Cardiac muscle cell (in vitro differentiated cells and primary cell): ENCODE measurements at regions not wholly inside any gene's neighbourhood (a gene's known extent, or its start where the extent isn't known, plus 50 kb on each side); places are given as distances from the start of the nearest gene placed in this dataset.

Experiments used
- DNase-seq, 2 donors: peaks; one replicate each; pipeline versions ENCODE4 v3.0.0 to v3.0.0-alpha.2; 2010 to 2017; ENCODE audit warnings: low read depth in 1 of 2, low spot score in 1 of 2
- H3K27ac ChIP-seq: fragments of 200-600 bp; sonication (generic); 2 replicates; pipeline ENCODE4 v1.5.1; 2016
- H3K27me3 ChIP-seq: fragments of 200-600 bp; sonication (generic); 2 replicates; pipeline ENCODE4 v1.6.0; 2016; ENCODE audit warnings: control low read depth
- H3K36me3 ChIP-seq: fragments of 200-600 bp; sonication (generic); 2 replicates; pipeline ENCODE4 v1.5.1; 2016; ENCODE audit warnings: control low read depth
- H3K4me1 ChIP-seq: fragments of 200-600 bp; sonication (generic); 2 replicates; pipeline ENCODE4 v1.8.1; 2017; ENCODE audit warnings: low read depth, mild to moderate bottlenecking, mixed run types
- H3K4me3 ChIP-seq: fragments of 200-600 bp; sonication (generic); 2 replicates; pipeline ENCODE4 v1.5.1; 2016; ENCODE audit warnings: mild to moderate bottlenecking
- H3K9me3 ChIP-seq: fragments of 200-600 bp; sonication (generic); 2 replicates; pipeline ENCODE4 v1.5.1; 2017; ENCODE audit warnings: low read depth, mild to moderate bottlenecking, control low read depth
- CTCF ChIP-seq: IDR thresholded peaks from 2 replicates; pipeline ENCODE4 v1.5.1; 2012; ENCODE audit warnings: low read depth, mild to moderate bottlenecking, low read length

GRCh38 chr17:33460781-33461450, 167.8 kb upstream of the ASIC2 start:
- Histone ChIP-seq H3K9me3 (no peaks in the 10 kb centered on the region), H3K4me1 (no peaks in the 10 kb centered on the region), H3K27me3 (peaks cover 6% of the 10 kb centered on the region), H3K27ac (no peak overlapping the region), H3K4me3 (no peak overlapping the region), H3K36me3 (no peaks in the 10 kb centered on the region)
- no peak for TF ChIP-seq CTCF
- DNase-seq = peak in 1 of 2 donors; percentile 11

GRCh38 chr17:33463887-33464286, 170.8 kb upstream of the ASIC2 start:
- no peaks in the 10 kb centered on the region for H3K27me3 ChIP-seq
- no peaks in the 10 kb centered on the region for H3K9me3 ChIP-seq
- no peaks in the 10 kb centered on the region for H3K36me3 ChIP-seq
- no peak for TF ChIP-seq CTCF
- H3K4me1 ChIP-seq = no peaks in the 10 kb centered on the region
- no peak overlapping the region for H3K27ac ChIP-seq
- no peak overlapping the region for H3K4me3 ChIP-seq
- no peak for DNase-seq

GRCh38 chr17:33464669-33465280, 171.7 kb upstream of the ASIC2 start:
- Histone ChIP-seq H3K9me3 (no peaks in the 10 kb centered on the region), H3K4me1 (no peaks in the 10 kb centered on the region), H3K36me3 (no peaks in the 10 kb centered on the region), H3K4me3 (no peak overlapping the region), H3K27me3 (no peaks in the 10 kb centered on the region), H3K27ac (no peak overlapping the region)
- peak; percentile 23 to 32 for DNase-seq
- TF ChIP-seq CTCF = no peak

- TF ChIP-seq CTCF = no peak
- Histone ChIP-seq H3K4me1 (no peaks in the 10 kb centered on the region), H3K27me3 (no peaks in the 10 kb centered on the region), H3K36me3 (no peaks in the 10 kb centered on the region), H3K4me3 (no peak overlapping the region), H3K9me3 (no peaks in the 10 kb centered on the region), H3K27ac (no peak overlapping the region)
- no peak for DNase-seq
Measured at GRCh38 chr17:33469421-33469820, 176.3 kb upstream of the ASIC2 start.

- Histone ChIP-seq H3K36me3 (no peaks in the 10 kb centered on the region), H3K27me3 (no peaks in the 10 kb centered on the region), H3K4me3 (no peak overlapping the region), H3K27ac (no peak overlapping the region), H3K9me3 (no peaks in the 10 kb centered on the region), H3K4me1 (no peaks in the 10 kb centered on the region)
- peak in 1 of 2 donors; percentile 81 for DNase-seq
- TF ChIP-seq CTCF = no peak
Measured at GRCh38 chr17:33469911-33470310, 176.8 kb upstream of the ASIC2 start.
